Tibial artery (tissue), 4 donors: ENCODE measurements at regions not wholly inside any gene's neighbourhood (a gene's known extent, or its start where the extent isn't known, plus 50 kb on each side); places are given as distances from the start of the nearest gene placed in this dataset.

ENCODE experiments used
- DNase-seq, 2 donors: peaks; one replicate each; pipeline ENCODE4 v3.0.0-alpha.2; 2019
- H3K27ac ChIP-seq, 2 donors: fragments of 200-600 bp; sonication (generic) in 1 of 2; 1 replicate in 1 of 2; 2 replicates in 1 of 2; pipeline ENCODE4 v1.5.1; 2018 to 2019; ENCODE audit warnings: mild to moderate bottlenecking in 1 of 2
- H3K27me3 ChIP-seq, 2 donors: fragments of 200-600 bp; sonication (generic) in 1 of 2; one replicate each; pipeline versions ENCODE4 v1.5.1 to v1.6.0; 2016 to 2019
- H3K36me3 ChIP-seq, 3 donors: fragments of 200-600 bp; sonication (generic) in 2 of 3; one replicate each; pipeline ENCODE4 v1.5.1; 2016 to 2019; ENCODE audit warnings: mild to moderate bottlenecking in 2 of 3
- H3K4me1 ChIP-seq, 4 donors: fragments of 200-600 bp; sonication (generic) in 2 of 4; 1 replicate in 3 of 4; 2 replicates in 1 of 4; pipeline ENCODE4 v1.5.1; 2016 to 2019
- H3K4me3 ChIP-seq, 2 donors: fragments of 200-600 bp; sonication (generic) in 1 of 2; 1 replicate in 1 of 2; 2 replicates in 1 of 2; pipeline ENCODE4 v1.5.1; 2018 to 2019; ENCODE audit warnings: mild to moderate bottlenecking in 2 of 2
- H3K9me3 ChIP-seq, 3 donors: fragments of 200-600 bp; sonication (generic) in 1 of 3; one replicate each; pipeline ENCODE4 v1.5.1; 2016 to 2019
- CTCF ChIP-seq, 2 experiments: fragments of 200-600 bp in 1 of 2; fragments of 450-650 bp in 1 of 2; IDR thresholded peaks; one replicate each; pipeline ENCODE4 v1.5.1; 2017 to 2019; ENCODE audit warnings: antibody characterized with exemption in 2 of 2, mild to moderate bottlenecking in 1 of 2, moderate library complexity in 1 of 2
- intact Hi-C: fragments of 100-400 bp; cut with DNase I; formaldehyde crosslinking; loops from one replicate; pipeline ENCODE4 v1.15.0; 2023; ENCODE audit warnings: low total_unique reads

GRCh38 chr2:207252416-207252815 is 86.7 kb upstream of the KLF7 start:
- no peaks in the 10 kb centered on the region for H3K36me3 ChIP-seq
- H3K4me3 ChIP-seq = no peak overlapping the region
- no peaks in the 10 kb centered on the region for H3K9me3 ChIP-seq
- no peak for DNase-seq
- TF ChIP-seq CTCF (IDR thresholded peaks at IDR 0.05) = no peak
- peaks cover 0 to 26% (median 5%) of the 10 kb centered on the region in 4 donors for H3K4me1 ChIP-seq
- intact Hi-C loops = no loop called here
- no peaks in the 10 kb centered on the region for H3K27me3 ChIP-seq
- no peak overlapping the region for H3K27ac ChIP-seq

- no peak overlapping the region for H3K4me3 ChIP-seq
- intact Hi-C loops = no loop called here
- H3K36me3 ChIP-seq = no peaks in the 10 kb centered on the region
- no peak for TF ChIP-seq CTCF (IDR thresholded peaks at IDR 0.05)
- peaks cover 0 to 33% (median 11%) of the 10 kb centered on the region in 4 donors for H3K4me1 ChIP-seq
- no peak for DNase-seq
- H3K27ac ChIP-seq = no peak overlapping the region
- no peaks in the 10 kb centered on the region for H3K27me3 ChIP-seq
- no peaks in the 10 kb centered on the region for H3K9me3 ChIP-seq
Measured at GRCh38 chr2:207252979-207253645, 87.4 kb upstream of the KLF7 start.

GRCh38 chr2:207253666-207254345 is 88.1 kb upstream of the KLF7 start:
- peaks cover 3 to 40% (median 18%) of the 10 kb centered on the region in 4 donors for H3K4me1 ChIP-seq
- no peak overlapping the region for H3K4me3 ChIP-seq
- intact Hi-C loops = no loop called here
- no peaks in the 10 kb centered on the region for H3K9me3 ChIP-seq
- TF ChIP-seq CTCF (IDR thresholded peaks at IDR 0.05) = no peak
- no peak for DNase-seq
- H3K27me3 ChIP-seq = no peaks in the 10 kb centered on the region
- no peak overlapping the region for H3K27ac ChIP-seq
- no peaks in the 10 kb centered on the region for H3K36me3 ChIP-seq

- intact Hi-C loops = no loop called here
- no peak overlapping the region for H3K4me3 ChIP-seq
- peaks cover 5 to 50% (median 26%) of the 10 kb centered on the region in 4 donors for H3K4me1 ChIP-seq
Measured at GRCh38 chr2:207254591-207255464, 89.1 kb upstream of the KLF7 start.

More at GRCh38 chr2:207254591-207255464, 89.1 kb upstream of the KLF7 start:
- no peaks in the 10 kb centered on the region for H3K9me3 ChIP-seq
- H3K27me3 ChIP-seq = no peaks in the 10 kb centered on the region
- no peak for DNase-seq
- no peaks in the 10 kb centered on the region for H3K36me3 ChIP-seq
- TF ChIP-seq CTCF (IDR thresholded peaks at IDR 0.05) = no peak
- H3K27ac ChIP-seq = no peak overlapping the region
